Lower lobe of right lung (tissue), 2 donors: ENCODE measurements at regions not wholly inside any gene's neighbourhood (a gene's known extent, or its start where the extent isn't known, plus 50 kb on each side); places are given as distances from the start of the nearest gene placed in this dataset.

Experiments
- ATAC-seq, 2 donors: fragments of 200-7000 bp; cut with Tn5 transposase; one replicate each; pipeline ENCODE4 v1.9.1; 2020 to 2022; ENCODE audit warnings: mild to moderate bottlenecking in 2 of 2, moderate library complexity in 2 of 2
- DNase-seq: peaks from one replicate; pipeline ENCODE4 v3.0.0-alpha.2; 2020
- H3K27ac ChIP-seq: fragments of 200-600 bp; one replicate; pipeline ENCODE4 v1.8.0; 2022
- H3K27me3 ChIP-seq: fragments of 200-600 bp; one replicate; pipeline ENCODE4 v1.8.0; 2022; ENCODE audit warnings: low read depth
- H3K36me3 ChIP-seq: fragments of 200-600 bp; one replicate; pipeline ENCODE4 v1.8.0; 2022; ENCODE audit warnings: mild to moderate bottlenecking
- H3K4me1 ChIP-seq: fragments of 200-600 bp; one replicate; pipeline ENCODE4 v1.8.0; 2022
- H3K4me3 ChIP-seq: fragments of 200-600 bp; one replicate; pipeline ENCODE4 v1.8.0; 2022; ENCODE audit warnings: mild to moderate bottlenecking
- H3K9me3 ChIP-seq: fragments of 200-600 bp; one replicate; pipeline ENCODE4 v1.8.0; 2022
- CTCF ChIP-seq: fragments of 200-600 bp; IDR thresholded peaks from one replicate; pipeline ENCODE4 v1.8.0; 2022; ENCODE audit warnings: antibody characterized with exemption, mild to moderate bottlenecking
- intact Hi-C: fragments of 100-400 bp; cut with DNase I; formaldehyde crosslinking; loops from one replicate; pipeline ENCODE4 v1.11.0; 2022
- donor health status: DM: no; HTN: yes; CAD: no; lungs with severe emphysema.

- DNase-seq (no peak), ATAC-seq (no peak)
- TF ChIP-seq CTCF, result no peak
- Histone ChIP-seq H3K4me3 (no peak overlapping the region), H3K27ac (no peak overlapping the region), H3K27me3 (peaks cover 5% of the 10 kb centered on the region), H3K36me3 (no peaks in the 10 kb centered on the region), H3K4me1 (no peaks in the 10 kb centered on the region), H3K9me3 (peaks cover 5% of the 10 kb centered on the region)
- intact Hi-C loops, result no loop called here
Measured at GRCh38 chr3:124043023-124043422, 51.1 kb upstream of the ROPN1 start.

- no peaks in the 10 kb centered on the region for H3K9me3 ChIP-seq
- peaks cover 5% of the 10 kb centered on the region for H3K27me3 ChIP-seq
- no peak overlapping the region for H3K27ac ChIP-seq
- H3K36me3 ChIP-seq, result no peaks in the 10 kb centered on the region
- no peak for DNase-seq
- no peak overlapping the region for H3K4me3 ChIP-seq
- TF ChIP-seq CTCF, result no peak
- H3K4me1 ChIP-seq, result no peaks in the 10 kb centered on the region
- no peak for ATAC-seq
- intact Hi-C loops, result no loop called here
Measured at GRCh38 chr3:124044956-124045355, 53.0 kb upstream of the ROPN1 start.

- no peaks in the 10 kb centered on the region for H3K36me3 ChIP-seq
- H3K4me3 ChIP-seq, result no peak overlapping the region
- DNase-seq (no peak), ATAC-seq (no peak)
- no peaks in the 10 kb centered on the region for H3K4me1 ChIP-seq
- TF ChIP-seq CTCF, result no peak
- no peaks in the 10 kb centered on the region for H3K9me3 ChIP-seq
- H3K27me3 ChIP-seq, result no peaks in the 10 kb centered on the region
- intact Hi-C loops, result no loop called here
- no peak overlapping the region for H3K27ac ChIP-seq
Measured at GRCh38 chr3:124048967-124049798, 57.3 kb upstream of the ROPN1 start.

- Histone ChIP-seq H3K27me3 (no peaks in the 10 kb centered on the region), H3K27ac (no peak overlapping the region), H3K36me3 (no peaks in the 10 kb centered on the region), H3K9me3 (no peaks in the 10 kb centered on the region), H3K4me3 (no peak overlapping the region), H3K4me1 (no peaks in the 10 kb centered on the region)
- no peak for DNase-seq
- intact Hi-C loops, result no loop called here
- ATAC-seq, result no peak
- TF ChIP-seq CTCF, result no peak
Measured at GRCh38 chr3:124051636-124052035, 59.7 kb upstream of the ROPN1 start.

GRCh38 chr3:124053871-124054270, 61.9 kb upstream of the ROPN1 start:
- ATAC-seq (no peak), DNase-seq (no peak)
- H3K4me3 ChIP-seq, result no peak overlapping the region
- TF ChIP-seq CTCF, result no peak
- intact Hi-C loops, result no loop called here
- no peaks in the 10 kb centered on the region for H3K4me1 ChIP-seq
- no peaks in the 10 kb centered on the region for H3K27me3 ChIP-seq
- H3K9me3 ChIP-seq, result no peaks in the 10 kb centered on the region
- no peaks in the 10 kb centered on the region for H3K36me3 ChIP-seq
- no peak overlapping the region for H3K27ac ChIP-seq
